Keratinocyte (primary cell): ENCODE measurements at regions not wholly inside any gene's neighbourhood (a gene's known extent, or its start where the extent isn't known, plus 50 kb on each side); places are given as distances from the start of the nearest gene placed in this dataset.

ENCODE experiments used
- DNase-seq: peaks from one replicate; pipeline ENCODE4 v3.0.0-alpha.2; 2011; ENCODE audit warnings: low read depth, missing footprints, low spot score
- FAIRE-seq: peaks from 2 replicates; lab custom pipeline; 2011; peaks lifted over from hg19 to GRCh38; lab: Jason Lieb, UNC
- H2AFZ ChIP-seq: 2 replicates; pipeline ENCODE4 v1.6.0; 2012; ENCODE audit warnings: low read length, control low read depth, inconsistent platforms; ENCODE audit not compliant: control insufficient read depth
- H3K27ac ChIP-seq: 2 replicates; pipeline ENCODE4 v1.5.1; 2011; ENCODE audit warnings: low read length; ENCODE audit not compliant: control insufficient read depth, insufficient read depth
- H3K27me3 ChIP-seq: 3 replicates; pipeline ENCODE4 v1.6.0; 2011; ENCODE audit warnings: low read length; ENCODE audit not compliant: control insufficient read depth, insufficient read depth; ENCODE audit errors: extremely low read depth
- H3K36me3 ChIP-seq, 2 experiments: 2 replicates in 1 of 2; 3 replicates in 1 of 2; pipeline ENCODE4 v1.5.1; 2011; ENCODE audit warnings: low read length in 2 of 2, mild to moderate bottlenecking in 1 of 2; ENCODE audit not compliant: control insufficient read depth in 2 of 2, insufficient read depth in 2 of 2; ENCODE audit errors: extremely low read depth in 1 of 2
- H3K4me1 ChIP-seq: 3 replicates; pipeline ENCODE4 v1.5.1; 2011; ENCODE audit warnings: low read length; ENCODE audit not compliant: control insufficient read depth, insufficient read depth; ENCODE audit errors: extremely low read depth
- H3K4me2 ChIP-seq: 3 replicates; pipeline ENCODE4 v1.6.0; 2011; ENCODE audit warnings: low read depth, low read length; ENCODE audit not compliant: control insufficient read depth, insufficient read depth; ENCODE audit errors: extremely low read depth
- H3K4me3 ChIP-seq, 3 experiments: fragments of 200-600 bp in 1 of 3; sonication (generic) in 1 of 3; 2 replicates in 2 of 3; 3 replicates in 1 of 3; pipeline ENCODE4 v1.5.1; 2011 to 2016; ENCODE audit warnings: low read length in 3 of 3, mild to moderate bottlenecking in 3 of 3, control low read depth in 2 of 3, inconsistent platforms in 1 of 3, low read depth in 1 of 3, mixed read lengths in 1 of 3, mixed run types in 1 of 3, moderate library complexity in 1 of 3; ENCODE audit not compliant: control insufficient read depth in 2 of 3, insufficient read depth in 2 of 3; ENCODE audit errors: extremely low read depth in 1 of 3
- H3K79me2 ChIP-seq: 2 replicates; pipeline ENCODE4 v1.6.0; 2012; ENCODE audit warnings: low read length; ENCODE audit not compliant: control insufficient read depth, insufficient read depth
- H3K9ac ChIP-seq: 3 replicates; pipeline ENCODE4 v1.6.0; 2011; ENCODE audit warnings: low read length; ENCODE audit not compliant: control insufficient read depth, insufficient read depth; ENCODE audit errors: extremely low read depth
- H3K9me1 ChIP-seq: 3 replicates; pipeline ENCODE4 v1.6.0; 2011; ENCODE audit warnings: low read length; ENCODE audit not compliant: control insufficient read depth, insufficient read depth; ENCODE audit errors: extremely low read depth
- H3K9me3 ChIP-seq: 2 replicates; pipeline ENCODE4 v1.5.1; 2012; ENCODE audit warnings: low read depth, low read length; ENCODE audit not compliant: control insufficient read depth
- H4K20me1 ChIP-seq: 3 replicates; pipeline ENCODE4 v1.6.0; 2011; ENCODE audit warnings: low read length; ENCODE audit not compliant: control insufficient read depth, insufficient read depth; ENCODE audit errors: extremely low read depth
- CTCF ChIP-seq, 3 experiments: IDR thresholded peaks in 1 of 3; conservative IDR thresholded peaks in 1 of 3; optimal IDR thresholded peaks in 1 of 3; 2 replicates in 2 of 3; 3 replicates in 1 of 3; pipeline versions ENCODE3 to v1.5.1; 2011; ENCODE audit warnings: low read length in 3 of 3, mild to moderate bottlenecking in 3 of 3, moderate library complexity in 2 of 3, control low read depth in 1 of 3, inconsistent platforms in 1 of 3; ENCODE audit not compliant: insufficient read depth in 2 of 3; ENCODE audit errors: extremely low read depth in 1 of 3
- EZH2 ChIP-seq: IDR thresholded peaks from one replicate; pipeline ENCODE4 v1.6.1; 2012; ENCODE audit warnings: inconsistent platforms, mild to moderate bottlenecking, low read length, moderate library complexity
- dilution Hi-C: fragments of 300-500 bp; cut with MboI; formaldehyde crosslinking; loops from one replicate; pipeline ENCODE4 v1.7.0; 2020; ENCODE audit warnings: low sequenced_read_pairs; ENCODE audit not compliant: extremely low pct_ligation_motif_present

GRCh38 chr3:59161048-59161447, 111.2 kb upstream of the CFAP20DC start:
- DNase-seq (no peak), FAIRE-seq (no peak)
- Histone ChIP-seq H4K20me1 (no peaks in the 10 kb centered on the region), H3K36me3 (no peaks in the 10 kb centered on the region), H3K9me1 (no peaks in the 10 kb centered on the region), H3K27ac (no peak overlapping the region), H3K79me2 (no peaks in the 10 kb centered on the region), H3K4me2 (no peak overlapping the region), H3K9me3 (no peaks in the 10 kb centered on the region), H2AFZ (no peak overlapping the region), H3K4me1 (no peaks in the 10 kb centered on the region), H3K9ac (no peak overlapping the region), H3K4me3 (no peak overlapping the region), H3K27me3 (no peaks in the 10 kb centered on the region)
- TF ChIP-seq CTCF (optimal IDR thresholded peaks at IDR 0.05 in 1 of 3, IDR thresholded peaks at IDR 0.05 in 1 of 3, conservative IDR thresholded peaks at IDR 0.05 in 1 of 3; ENCODE audit: extremely low read depth in 1 of 3, insufficient read depth in 2 of 3, low read length in 3 of 3) (no peak), EZH2 (no peak)
- dilution Hi-C loops, result no loop called here

- Histone ChIP-seq H4K20me1 (no peaks in the 10 kb centered on the region), H3K9me3 (no peaks in the 10 kb centered on the region), H3K79me2 (no peaks in the 10 kb centered on the region), H3K27me3 (no peaks in the 10 kb centered on the region), H3K4me2 (no peak overlapping the region), H3K27ac (no peak overlapping the region), H3K36me3 (no peaks in the 10 kb centered on the region), H3K4me1 (no peaks in the 10 kb centered on the region), H3K4me3 (no peak overlapping the region), H3K9me1 (no peaks in the 10 kb centered on the region), H2AFZ (no peak overlapping the region), H3K9ac (no peak overlapping the region)
- FAIRE-seq (no peak), DNase-seq (no peak)
- TF ChIP-seq CTCF (optimal IDR thresholded peaks at IDR 0.05 in 1 of 3, IDR thresholded peaks at IDR 0.05 in 1 of 3, conservative IDR thresholded peaks at IDR 0.05 in 1 of 3; ENCODE audit: extremely low read depth in 1 of 3, insufficient read depth in 2 of 3, low read length in 3 of 3) (no peak), EZH2 (no peak)
- dilution Hi-C loops, result no loop called here
These were observed 110.4 kb upstream of the CFAP20DC start for GRCh38 chr3:59160133-59160746.
